Middle frontal gyrus (tissue), 1 donor: ENCODE measurements at regions not wholly inside any gene's neighbourhood (a gene's known extent, or its start where the extent isn't known, plus 50 kb on each side); places are given as distances from the start of the nearest gene placed in this dataset.

ENCODE experiments used
- DNase-seq: peaks from one replicate; pipeline ENCODE4 v3.0.0-alpha.2; 2015; ENCODE audit warnings: low spot score; ENCODE audit errors: extremely low spot score

- no peak for DNase-seq
Measured at GRCh38 chr2:120622159-120622869, 113.4 kb upstream of the GLI2 start.

GRCh38 chr2:120622886-120623753 is 112.5 kb upstream of the GLI2 start:
- no peak for DNase-seq

GRCh38 chr2:120624061-120624737 is 111.5 kb upstream of the GLI2 start:
- no peak for DNase-seq

GRCh38 chr2:120624738-120625446 is 110.8 kb upstream of the GLI2 start:
- no peak for DNase-seq

GRCh38 chr2:120625865-120626560 is 109.7 kb upstream of the GLI2 start:
- DNase-seq, result no peak

GRCh38 chr2:120626566-120626965 is 109.1 kb upstream of the GLI2 start:
- no peak for DNase-seq

- DNase-seq, result no peak
Measured at GRCh38 chr2:120628248-120628647, 107.4 kb upstream of the GLI2 start.

- DNase-seq, result no peak
Measured at GRCh38 chr2:120629241-120629895, 106.3 kb upstream of the GLI2 start.

- no peak for DNase-seq
Measured at GRCh38 chr2:120630031-120630701, 105.5 kb upstream of the GLI2 start.

GRCh38 chr2:120631236-120631635 is 104.4 kb upstream of the GLI2 start:
- DNase-seq, result no peak

GRCh38 chr2:120631724-120632123 is 103.9 kb upstream of the GLI2 start:
- no peak for DNase-seq

- DNase-seq, result no peak
Measured at GRCh38 chr2:120632796-120633646, 102.6 kb upstream of the GLI2 start.

- no peak for DNase-seq
Measured at GRCh38 chr2:120634533-120634932, 101.1 kb upstream of the GLI2 start.

- no peak for DNase-seq
Measured at GRCh38 chr2:120635146-120635545, 100.5 kb upstream of the GLI2 start.

- no peak for DNase-seq
Measured at GRCh38 chr2:120637847-120638246, 97.8 kb upstream of the GLI2 start.

GRCh38 chr2:120638450-120638849 is 97.2 kb upstream of the GLI2 start:
- DNase-seq, result no peak

- no peak for DNase-seq
Measured at GRCh38 chr2:120641366-120641771, 94.3 kb upstream of the GLI2 start.

GRCh38 chr2:120642646-120643045 is 93.0 kb upstream of the GLI2 start:
- no peak for DNase-seq

GRCh38 chr2:120646994-120647393 is 88.7 kb upstream of the GLI2 start:
- no peak for DNase-seq
